GM19324 (cell line): ENCODE measurements at regions not wholly inside any gene's neighbourhood (a gene's known extent, or its start where the extent isn't known, plus 50 kb on each side); places are given as distances from the start of the nearest gene placed in this dataset.
"Not testable (repeated sequence)": the region's sequence is repeated elsewhere in the genome, so short reads cannot be mapped to it uniquely, and the experiment has no call there.

ENCODE experiments used
- ATAC-seq: cut with Tn5 transposase; IDR thresholded peaks from one replicate; pipeline ENCODE4 v1.9.1; 2021; ENCODE audit warnings: mild to moderate bottlenecking, moderate library complexity; ENCODE audit not compliant: unreplicated experiment, low FRiP score

DNA sequence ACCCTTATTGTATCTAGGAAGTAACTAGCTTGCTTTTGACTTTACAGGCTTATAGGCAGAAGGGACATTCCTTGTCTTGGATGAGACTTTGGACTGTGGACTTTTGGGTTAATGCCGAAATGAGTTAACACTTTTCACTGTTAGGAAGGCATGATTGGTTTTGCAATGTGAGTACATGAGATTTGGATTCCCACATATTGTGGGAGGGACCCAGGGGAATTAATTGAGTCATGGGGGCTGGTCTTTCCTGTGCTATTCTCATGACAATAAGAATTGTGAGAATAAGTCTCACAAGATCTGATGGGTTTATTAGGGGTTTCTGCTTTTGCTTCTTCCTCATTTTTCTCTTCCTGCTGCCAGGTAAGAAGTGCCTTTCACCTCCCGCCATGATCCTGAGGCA is 417.5 kb downstream of the HINT1 start:
- ATAC-seq, result no peak

DNA sequence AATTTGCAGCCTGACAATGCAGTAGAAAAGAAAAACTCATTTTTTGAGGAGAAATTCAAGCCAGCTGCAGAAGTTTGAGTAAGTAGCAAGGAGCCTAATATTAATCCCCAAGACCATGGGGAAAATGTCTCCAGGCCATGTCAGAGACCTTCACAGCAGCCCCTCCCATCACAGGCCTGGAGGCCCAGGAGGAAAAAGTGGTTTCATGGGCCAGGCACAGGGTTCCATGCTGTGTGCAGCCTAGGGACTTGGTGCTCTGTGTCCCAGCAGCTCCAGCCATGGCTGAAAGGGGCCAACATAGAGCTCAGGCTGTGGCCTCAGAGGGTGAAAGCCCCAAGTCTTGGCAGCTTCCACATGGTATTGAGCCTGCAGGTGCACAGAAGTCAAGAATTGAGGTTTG is 418.4 kb downstream of the HINT1 start:
- not testable (repeated sequence) for ATAC-seq

DNA sequence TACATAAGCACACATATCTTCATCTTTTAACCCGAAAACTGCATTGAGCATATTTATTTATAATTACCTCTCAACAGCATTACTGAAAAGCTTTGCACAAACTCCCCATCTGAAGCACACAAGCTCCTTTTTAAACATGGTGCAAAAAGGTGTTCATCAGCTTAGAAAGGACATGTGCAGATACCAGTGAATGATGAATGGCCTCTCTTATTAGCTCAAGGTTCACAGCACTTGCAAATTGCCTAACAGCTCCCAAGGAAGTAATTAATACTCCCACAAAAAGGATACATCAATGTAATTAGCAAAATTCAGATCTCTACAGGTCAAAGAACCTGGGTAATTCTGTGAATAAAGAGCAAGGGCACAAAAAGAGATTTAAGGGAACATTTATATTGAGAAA is 422.0 kb downstream of the HINT1 start:
- ATAC-seq, result no peak

DNA sequence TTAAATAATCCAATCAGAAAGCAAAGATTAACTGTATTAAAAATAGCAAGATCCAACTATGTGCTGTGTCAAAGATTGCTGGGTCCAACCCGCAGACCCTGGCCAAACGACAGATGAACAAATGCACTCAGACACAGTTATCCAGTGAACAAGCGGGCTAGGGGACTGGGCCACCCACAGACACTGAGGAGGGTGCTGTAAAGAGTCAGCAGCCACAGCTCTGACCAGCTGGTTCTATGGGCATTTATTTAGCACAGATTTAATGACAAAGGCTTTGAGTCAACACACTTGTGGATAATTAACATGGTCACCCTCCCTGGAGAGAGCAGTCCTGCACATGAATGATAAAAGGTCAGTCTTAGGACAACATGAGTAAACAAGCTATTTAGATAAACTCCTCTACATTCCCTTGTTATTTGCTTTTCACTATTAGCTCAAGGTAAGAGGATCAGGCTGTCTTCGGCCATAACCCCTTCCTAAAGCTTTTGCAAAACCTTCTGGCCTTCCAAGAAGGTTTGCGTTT is 424.9 kb downstream of the HINT1 start:
- ATAC-seq, result no peak

DNA sequence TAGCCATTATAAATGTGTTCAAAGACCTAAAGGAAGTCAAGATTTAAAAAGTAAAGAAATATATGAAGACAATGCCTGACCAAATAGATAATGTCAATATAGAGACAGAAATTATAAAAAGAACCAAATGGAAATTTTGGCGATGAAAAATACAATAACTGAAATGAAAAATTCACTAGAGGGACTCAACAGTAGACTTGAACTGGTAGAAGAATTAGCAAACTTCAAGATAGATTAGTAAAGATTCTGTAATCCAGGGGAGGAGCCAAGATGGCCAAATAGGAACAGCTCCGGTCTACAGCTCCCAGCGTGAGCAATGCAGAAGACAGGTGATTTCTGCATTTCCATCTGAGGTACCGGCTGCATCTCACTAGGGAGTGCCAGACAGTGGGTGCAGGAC is 433.2 kb downstream of the HINT1 start:
- no peak for ATAC-seq

DNA sequence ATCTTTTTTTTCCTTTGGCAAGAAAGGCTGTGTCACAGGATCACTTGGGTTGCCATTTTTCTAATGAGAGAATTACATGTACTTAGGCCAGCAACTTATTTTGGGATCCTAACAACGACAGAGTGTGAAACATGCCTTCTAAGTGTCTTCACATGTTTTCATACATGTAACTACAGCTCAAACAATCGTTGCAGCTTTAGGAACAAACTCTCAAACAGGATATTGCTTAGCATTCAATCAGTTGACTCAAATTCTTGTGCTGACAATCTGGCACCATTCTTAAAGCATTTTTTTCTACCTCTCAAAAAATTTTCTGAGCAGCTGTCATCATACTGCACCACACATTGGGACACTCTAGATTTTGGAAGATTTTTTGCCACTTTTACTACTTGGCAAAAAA is 435.5 kb downstream of the HINT1 start:
- ATAC-seq, result no peak

DNA sequence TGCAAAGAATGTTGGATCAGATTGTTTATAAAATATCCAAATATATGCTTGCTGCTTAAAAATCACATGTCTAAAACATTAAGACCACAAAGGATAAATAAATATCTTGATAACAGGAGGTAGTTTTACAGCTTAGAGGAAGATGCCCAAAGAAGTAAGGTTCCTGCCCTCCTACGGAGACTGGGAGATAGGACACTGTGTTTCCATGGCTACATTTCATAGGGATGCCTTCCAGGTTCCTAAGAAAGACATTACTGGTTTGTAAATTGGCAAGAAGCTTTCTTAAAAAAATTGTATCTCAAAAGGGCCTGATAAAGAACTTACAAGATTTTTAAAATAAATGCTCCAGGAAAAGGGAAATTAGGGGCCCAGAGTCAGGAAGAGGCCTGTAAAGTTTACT is 437.2 kb downstream of the HINT1 start:
- ATAC-seq, result no peak

DNA sequence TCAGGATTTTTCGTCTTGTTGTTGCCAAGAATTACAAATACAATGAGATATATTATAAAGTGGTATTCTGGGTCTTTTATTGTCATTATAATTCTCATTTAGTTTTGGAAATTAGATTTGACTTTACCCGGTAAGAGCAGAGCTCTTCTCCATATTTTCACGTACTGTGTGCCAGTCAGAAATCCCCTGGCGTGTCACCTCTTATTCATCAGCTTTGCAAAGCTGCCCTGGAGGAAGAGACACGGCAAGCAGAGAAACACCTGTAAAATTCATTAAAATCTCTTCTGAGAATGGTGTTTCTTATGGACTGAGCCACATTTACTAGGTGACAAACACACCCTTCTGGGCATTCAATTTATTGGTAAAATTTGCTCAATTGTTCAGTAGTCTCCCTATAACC is 440.4 kb downstream of the HINT1 start:
- ATAC-seq, result no peak

DNA sequence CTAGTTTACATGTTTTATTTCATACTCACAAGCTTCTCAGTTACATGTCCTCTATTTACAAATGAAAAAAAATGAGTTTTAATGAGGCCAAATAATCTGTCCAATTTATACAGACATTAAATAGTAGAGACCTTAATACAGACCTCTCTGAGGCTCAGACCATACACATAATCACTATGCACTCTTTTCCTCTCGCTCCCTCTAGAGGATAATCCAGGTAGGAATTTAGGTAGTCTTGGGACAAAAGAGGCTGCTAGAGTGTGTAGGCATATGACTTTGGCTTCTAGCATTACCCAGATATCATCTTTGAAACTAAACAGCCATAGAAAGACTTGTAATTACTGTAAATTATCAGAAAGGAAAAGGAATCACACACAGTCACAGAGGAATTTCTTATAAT is 444.7 kb downstream of the HINT1 start:
- ATAC-seq, result no peak

DNA sequence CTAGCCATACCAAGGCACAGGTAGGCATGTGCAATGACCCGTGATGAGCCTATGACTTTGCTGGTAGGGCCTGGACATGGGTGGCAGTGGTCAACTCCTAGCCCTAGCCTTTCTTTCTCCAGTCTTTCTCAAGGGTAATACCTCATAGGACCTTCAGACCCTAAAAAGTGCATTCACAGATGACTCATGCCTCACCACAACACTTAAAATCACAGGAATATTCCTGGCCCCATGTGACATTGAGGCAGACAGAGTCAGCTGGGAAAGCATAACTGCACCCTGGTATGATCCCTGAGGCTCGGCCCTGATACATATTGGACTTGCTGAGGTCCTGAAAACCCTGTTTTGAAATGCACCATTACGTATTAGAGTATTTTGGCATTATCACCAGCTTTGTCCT is 449.5 kb downstream of the HINT1 start:
- no peak for ATAC-seq

DNA sequence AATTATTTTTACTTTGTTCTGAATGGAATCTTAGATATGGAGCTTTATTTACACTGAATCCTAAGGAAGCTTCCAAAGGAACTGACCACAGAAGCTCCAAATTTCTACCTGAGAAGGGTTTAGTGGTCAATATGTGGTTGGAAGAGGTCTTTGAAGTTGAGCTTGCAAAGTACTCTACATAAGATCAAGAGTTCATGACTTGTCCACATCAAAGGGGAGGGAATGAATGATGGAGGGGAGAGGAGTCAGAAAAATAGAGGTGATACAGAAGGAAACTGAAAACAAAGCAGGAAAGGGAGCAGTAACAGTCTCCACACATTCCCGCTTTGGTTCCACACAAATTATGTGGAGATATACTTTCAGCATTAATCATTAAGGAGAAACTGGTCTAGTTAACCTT is 450.9 kb downstream of the HINT1 start:
- no peak for ATAC-seq

DNA sequence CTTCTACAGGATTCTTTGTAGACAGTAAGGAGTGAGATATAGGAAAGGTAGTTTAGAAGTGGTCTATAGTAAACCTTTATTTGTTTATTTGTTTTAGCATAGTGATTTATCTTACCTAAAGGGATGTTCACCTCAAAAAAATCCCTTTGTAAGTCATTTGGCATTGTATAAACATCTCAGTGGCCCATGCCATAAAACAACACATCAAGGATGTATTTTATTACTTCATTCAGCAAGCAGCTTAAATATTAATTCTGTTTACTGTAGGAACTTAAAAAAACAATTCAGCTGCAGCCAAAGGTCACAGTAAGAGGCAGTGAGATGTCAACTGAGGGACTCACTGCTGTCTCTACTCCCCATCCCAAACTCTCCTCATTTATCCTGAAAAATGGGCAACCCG is 452.7 kb downstream of the HINT1 start:
- ATAC-seq, result no peak

DNA sequence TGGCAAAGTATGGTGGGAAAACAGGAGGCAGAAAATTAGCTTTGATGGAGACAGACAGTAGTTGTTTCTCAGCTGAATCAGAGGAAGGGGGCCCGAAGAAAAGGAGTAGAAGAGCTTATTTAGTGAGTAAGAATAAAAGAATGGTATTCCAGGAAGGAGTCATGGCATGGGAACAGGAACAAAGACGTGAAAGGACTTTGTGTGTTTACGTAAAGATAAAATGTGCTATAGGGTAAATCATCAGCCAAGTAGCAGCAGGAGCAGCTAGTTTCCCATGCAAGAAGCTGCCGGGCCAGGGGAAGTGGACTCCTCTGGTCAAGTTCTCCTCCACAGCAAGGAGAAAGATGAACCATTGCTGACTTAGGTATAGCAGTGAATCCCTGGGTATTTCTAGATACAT is 454.5 kb downstream of the HINT1 start:
- no peak for ATAC-seq

DNA sequence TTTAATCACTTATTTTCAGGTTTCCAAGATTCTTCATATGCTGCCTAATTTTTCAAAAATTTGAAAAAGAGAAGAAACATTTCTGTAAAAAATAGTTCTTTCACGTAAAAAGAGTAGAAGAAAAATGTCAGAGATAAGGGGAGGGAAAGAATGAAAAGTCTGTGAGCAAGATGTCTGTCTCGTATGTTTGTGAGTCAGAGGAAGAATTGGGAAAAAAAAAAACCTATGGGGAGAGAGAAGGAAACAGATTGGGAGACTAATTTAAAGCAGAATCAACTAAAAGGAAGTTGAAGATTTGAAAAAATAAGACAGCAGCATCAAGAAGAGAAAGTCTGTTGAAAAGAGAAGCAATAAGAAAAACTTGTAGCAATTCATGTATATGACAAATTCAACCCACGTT is 456.3 kb downstream of the HINT1 start:
- no peak for ATAC-seq

DNA sequence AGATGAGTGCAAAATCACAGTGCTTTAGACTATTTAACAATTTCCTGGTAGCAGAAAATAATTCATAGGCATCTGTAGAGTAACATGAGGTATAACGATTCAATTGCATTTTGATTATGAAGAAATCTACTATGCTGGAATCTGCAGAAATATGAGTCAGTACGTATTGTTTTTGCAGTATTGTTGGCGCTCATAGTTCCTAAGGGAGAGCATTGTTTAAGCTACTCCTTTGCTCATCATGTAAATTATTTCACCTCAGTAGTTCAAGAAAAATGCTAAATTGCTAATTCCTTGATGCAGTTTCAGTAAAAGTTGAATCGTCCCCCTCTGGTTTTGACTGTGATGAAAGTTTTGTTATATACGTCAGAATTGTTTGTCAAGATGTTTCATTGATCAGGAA is 458.4 kb downstream of the HINT1 start:
- ATAC-seq, result no peak

DNA sequence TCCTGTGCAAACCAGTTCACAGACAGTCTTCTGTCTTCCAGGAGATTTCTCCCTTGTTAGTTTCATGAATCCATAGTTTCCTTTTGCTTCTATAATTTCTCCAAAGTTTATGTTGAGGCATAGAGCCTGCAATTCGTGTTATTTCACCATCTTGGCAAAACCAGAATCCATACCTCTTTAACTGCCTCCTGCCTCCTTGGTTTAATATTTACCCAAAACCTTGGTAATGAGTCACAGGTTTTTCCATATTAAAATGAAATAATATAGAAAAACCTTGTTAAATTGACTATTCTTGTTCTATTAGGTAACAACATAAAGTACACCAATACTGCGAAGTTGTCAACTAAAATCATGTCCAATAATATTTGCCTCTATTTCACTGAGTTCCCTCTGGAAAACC is 459.7 kb downstream of the HINT1 start:
- no peak for ATAC-seq

DNA sequence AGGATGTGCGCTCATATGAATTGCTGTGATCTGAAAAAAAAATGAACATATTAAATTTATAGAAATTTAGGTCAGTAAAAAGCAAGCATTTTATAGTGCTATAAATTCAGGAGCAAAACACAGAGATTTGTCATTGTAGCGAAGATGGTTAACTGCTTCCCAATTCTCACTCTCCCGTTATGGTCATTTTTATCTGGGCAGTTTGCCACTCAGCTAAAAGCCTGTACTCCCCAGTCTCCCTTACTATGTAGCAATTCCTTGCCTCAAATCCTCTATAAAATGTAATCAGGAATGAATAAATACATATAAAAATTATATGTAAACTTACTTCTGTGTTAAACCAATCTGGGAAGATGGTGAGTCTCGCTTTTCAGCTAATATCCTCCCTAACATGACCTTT is 471.5 kb downstream of the HINT1 start:
- ATAC-seq, result no peak

DNA sequence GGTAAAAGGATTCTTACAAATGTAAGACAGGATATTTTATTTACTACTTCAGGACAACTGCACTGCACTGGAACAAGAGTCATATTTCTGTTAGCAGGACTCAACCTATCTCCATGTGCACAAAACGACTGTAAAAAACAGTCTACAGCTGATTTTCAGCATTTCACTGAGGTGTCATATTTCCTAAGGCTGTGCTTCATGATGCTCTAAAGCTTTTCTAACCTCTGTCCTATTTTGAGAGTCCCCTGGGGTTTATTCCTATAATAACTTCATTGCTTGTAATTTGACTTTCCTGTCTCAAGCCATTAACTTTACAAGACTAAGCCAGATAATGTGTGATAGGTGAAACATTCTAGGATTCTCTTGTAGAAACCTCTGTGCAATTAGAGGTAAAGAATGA is 472.3 kb downstream of the HINT1 start:
- ATAC-seq, result no peak

DNA sequence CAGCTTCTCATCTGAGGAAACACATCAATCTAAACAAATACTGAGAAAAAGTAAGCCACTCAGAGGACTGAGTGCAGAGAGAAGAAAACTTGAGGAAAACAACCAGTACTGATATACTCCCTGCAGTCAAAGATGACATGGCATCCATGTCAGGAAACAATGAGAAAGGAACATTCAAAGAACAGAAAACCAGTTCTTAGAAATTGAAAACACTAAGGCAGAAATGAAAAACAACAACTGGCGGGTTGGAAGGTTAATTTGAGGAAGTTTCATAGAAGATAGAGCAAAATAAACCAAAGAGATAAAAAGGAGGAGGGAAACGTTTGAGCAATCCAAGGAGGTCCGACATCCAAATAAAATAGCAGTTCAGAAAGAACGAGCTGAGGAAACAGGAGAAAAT is 475.2 kb downstream of the HINT1 start:
- ATAC-seq, result no peak

DNA sequence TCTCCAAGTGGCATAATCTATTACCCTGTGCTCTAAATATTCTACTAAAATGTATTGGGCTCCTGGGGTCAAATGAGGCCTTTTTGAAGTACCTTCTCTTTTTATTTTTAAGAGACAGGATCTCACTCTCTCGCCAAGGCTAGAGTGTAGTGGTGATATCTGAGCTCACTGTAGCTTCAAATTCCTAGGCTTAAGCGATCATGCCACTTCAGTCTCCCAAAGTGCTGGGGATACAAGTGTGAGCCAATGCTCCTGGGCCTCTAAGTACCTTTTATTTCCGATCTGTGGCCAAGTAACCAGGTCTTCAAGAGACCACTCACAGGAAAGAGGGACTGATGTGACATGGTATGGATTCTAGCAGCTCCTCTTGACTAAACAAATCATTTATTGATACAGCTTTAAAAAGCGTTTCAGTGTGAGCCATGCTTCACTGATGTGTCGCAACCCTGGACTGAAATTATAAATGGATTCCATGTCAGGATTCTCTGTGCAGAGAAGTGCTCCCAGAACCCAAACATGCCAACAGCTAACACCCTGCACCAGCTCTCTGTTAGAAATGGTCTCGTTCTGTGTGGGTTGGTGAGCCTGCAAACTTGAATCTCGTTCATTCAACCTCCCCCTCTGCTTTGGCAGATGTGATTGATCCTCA is 477.8 kb downstream of the HINT1 start:
- no peak for ATAC-seq

DNA sequence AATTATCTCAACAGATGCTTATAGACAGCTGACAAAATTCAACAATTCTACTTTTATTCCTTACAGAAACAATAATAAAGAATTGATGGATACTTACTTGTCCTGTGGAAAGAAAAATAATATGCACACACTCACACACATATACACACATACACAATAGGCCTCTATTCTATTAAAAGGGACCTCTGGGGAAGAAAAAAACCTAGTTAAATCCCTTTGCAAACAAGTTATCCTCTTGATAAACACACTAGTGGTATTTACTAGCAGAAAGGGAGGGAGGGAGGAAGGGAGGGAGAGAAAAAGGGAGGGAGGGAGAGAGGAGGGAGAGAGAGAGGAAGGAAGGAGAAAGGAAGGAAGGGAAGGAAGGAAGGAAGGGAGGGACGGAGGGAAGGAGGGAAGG is 486.4 kb downstream of the HINT1 start:
- no peak for ATAC-seq

DNA sequence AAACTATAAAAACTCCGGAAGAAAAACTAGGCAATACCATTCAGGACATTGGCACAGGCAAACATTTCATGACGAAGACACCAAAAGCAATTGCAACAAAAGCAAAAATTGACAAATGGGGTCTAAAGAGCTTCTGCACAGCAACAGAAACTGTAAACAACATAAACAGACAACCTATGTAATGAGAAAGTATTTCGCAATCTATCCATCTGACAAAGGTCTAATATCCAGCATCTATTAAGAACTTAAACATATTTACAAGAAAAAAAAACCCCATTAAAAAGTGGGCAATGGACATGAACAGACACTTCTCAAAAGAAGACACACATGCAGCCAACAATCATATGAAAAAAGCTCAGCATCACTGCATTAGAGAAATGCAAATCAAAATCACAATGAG is 498.6 kb downstream of the HINT1 start:
- ATAC-seq, result no peak

DNA sequence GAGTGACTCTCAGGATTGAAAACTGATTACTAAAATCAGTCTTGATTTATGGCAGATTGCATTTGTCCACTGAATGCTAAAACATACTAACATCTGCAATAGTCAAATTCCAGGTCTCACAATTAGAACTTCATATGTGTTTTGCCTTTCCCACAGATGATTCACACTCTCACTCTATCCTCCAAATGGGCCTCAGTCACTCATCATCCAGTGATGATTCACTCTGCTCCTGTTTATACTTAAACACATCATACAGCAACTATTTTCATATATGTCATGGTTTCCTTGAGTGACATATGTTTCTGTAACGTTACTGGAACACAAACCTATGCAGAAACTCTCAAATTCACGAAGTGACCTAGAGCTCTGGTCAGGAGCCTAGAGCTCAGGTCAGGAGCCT is 512.9 kb downstream of the HINT1 start:
- ATAC-seq, result no peak
